ENCODE measurements at regions not wholly inside any gene's neighbourhood (a gene's known extent, or its start where the extent isn't known, plus 50 kb on each side); places are given as distances from the start of the nearest gene placed in this dataset.

GRCh38 chr20:2237059-2237458, 58.7 kb upstream of the TGM3 start:
- no peak for DNase-seq

DNA sequence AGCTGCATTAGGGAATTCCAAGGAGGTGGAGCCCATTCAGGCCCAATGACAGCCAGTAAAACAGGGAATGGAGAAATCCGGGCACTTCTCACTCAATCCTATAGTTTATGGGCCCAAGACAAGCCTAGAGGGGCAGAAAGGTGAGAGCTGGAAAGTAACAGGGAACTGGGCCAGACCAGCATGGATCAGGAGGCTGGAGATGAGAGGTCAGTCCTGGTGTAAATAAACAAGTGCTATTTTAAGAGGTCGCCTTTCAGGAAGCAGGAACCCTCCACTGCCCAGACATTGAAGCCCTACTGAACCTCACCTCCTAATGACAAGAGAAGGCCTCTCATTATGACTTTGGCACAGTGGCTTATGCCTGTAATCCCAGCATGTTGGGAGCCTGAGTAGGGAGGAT, 57.2 kb upstream of the TGM3 start:
- no peak for DNase-seq

- DNase-seq = no peak
These were observed 55.0 kb upstream of the TGM3 start for GRCh38 chr20:2240835-2241234.

GRCh38 chr20:2242678-2243077, 53.1 kb upstream of the TGM3 start:
- no peak for DNase-seq

DNA sequence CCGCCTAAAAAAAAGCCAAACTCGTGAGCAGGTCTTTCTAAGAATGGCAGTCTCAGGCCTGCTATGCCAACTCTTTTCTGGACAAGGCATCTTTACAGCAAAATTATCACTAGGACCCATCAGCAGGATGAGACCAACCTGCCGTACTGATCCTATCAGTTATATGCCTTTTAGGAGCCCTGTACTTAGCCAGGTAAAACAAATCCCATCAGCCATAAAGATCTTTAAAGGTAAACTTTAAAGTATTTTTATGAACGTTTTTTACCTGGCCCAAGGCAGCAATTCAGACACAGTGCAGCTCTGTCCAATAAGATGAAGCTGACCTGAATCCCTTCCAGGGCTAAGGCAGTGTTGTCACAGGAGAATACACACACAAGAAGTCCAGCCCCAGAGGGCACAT, 51.3 kb upstream of the TGM3 start:
- no peak for DNase-seq

- no peak for DNase-seq
These were observed 50.8 kb upstream of the TGM3 start for GRCh38 chr20:2244993-2245392.

DNA sequence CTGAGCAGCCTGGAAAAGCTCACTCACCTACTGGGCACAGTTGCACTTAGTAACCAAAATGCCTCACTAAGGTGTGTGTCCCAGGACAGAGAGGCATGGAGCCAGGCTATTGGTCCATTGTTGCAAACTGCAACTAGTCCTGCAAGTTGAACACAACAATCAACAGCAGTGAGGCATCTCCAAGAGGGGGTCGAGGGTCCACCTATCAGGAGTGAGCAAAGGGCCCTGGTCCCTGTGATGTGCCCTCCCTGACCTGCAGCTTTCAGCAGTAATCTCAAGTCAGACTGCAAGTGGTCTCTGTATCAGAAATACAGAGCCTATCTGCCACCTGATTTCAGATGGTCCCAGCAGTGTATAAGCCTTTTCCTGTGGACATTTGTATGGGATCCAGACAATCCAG, 50.2 kb upstream of the TGM3 start:
- DNase-seq = no peak

All from bone marrow (tissue), 2 donors.